Right renal cortex interstitium (tissue), 3 donors: ENCODE measurements at regions not wholly inside any gene's neighbourhood (a gene's known extent, or its start where the extent isn't known, plus 50 kb on each side); places are given as distances from the start of the nearest gene placed in this dataset.

Experiments used
- DNase-seq, 3 donors: peaks; one replicate each; pipeline ENCODE4 v3.0.0-alpha.2; 2013; ENCODE audit warnings: low read depth in 3 of 3, low spot score in 2 of 3

- no peak for DNase-seq
These were observed 478.6 kb downstream of the EFNB2 start for GRCh38 chr13:106056851-106057250.

- DNase-seq: no peak
These were observed 483.2 kb downstream of the EFNB2 start for GRCh38 chr13:106052200-106052767.

- no peak for DNase-seq
These were observed 486.3 kb downstream of the EFNB2 start for GRCh38 chr13:106049171-106049570.

GRCh38 chr13:106048386-106048785 is 487.1 kb downstream of the EFNB2 start:
- DNase-seq: no peak

- DNase-seq: no peak
These were observed 487.6 kb downstream of the EFNB2 start for GRCh38 chr13:106047859-106048258.

- peak; percentile 49 to 73 (median 66) for DNase-seq
These were observed 492.4 kb downstream of the EFNB2 start for GRCh38 chr13:106042996-106043581.

- DNase-seq: no peak
These were observed 494.0 kb downstream of the EFNB2 start for GRCh38 chr13:106041445-106041844.

- DNase-seq: no peak
These were observed 496.7 kb downstream of the EFNB2 start for GRCh38 chr13:106038752-106039151.

GRCh38 chr13:106036870-106037269 is 498.6 kb downstream of the EFNB2 start:
- DNase-seq: no peak

- DNase-seq: no peak
These were observed 501.3 kb downstream of the EFNB2 start for GRCh38 chr13:106034201-106034600.

- DNase-seq: no peak
These were observed 501.8 kb downstream of the EFNB2 start for GRCh38 chr13:106033659-106034058.

- no peak for DNase-seq
These were observed 503.0 kb downstream of the EFNB2 start for GRCh38 chr13:106032441-106032840.

GRCh38 chr13:106029676-106030290 is 505.7 kb downstream of the EFNB2 start:
- DNase-seq: no peak

- no peak for DNase-seq
These were observed 506.6 kb downstream of the EFNB2 start for GRCh38 chr13:106028911-106029310.

GRCh38 chr13:106011600-106011999 is 523.9 kb downstream of the EFNB2 start:
- no peak for DNase-seq

GRCh38 chr13:106010836-106011235 is 524.6 kb downstream of the EFNB2 start:
- DNase-seq: no peak

- no peak for DNase-seq
These were observed 526.9 kb downstream of the EFNB2 start for GRCh38 chr13:106008540-106008939.

GRCh38 chr13:106007156-106007555 is 528.3 kb downstream of the EFNB2 start:
- no peak for DNase-seq

GRCh38 chr13:106003651-106004050 is 531.8 kb downstream of the EFNB2 start:
- no peak for DNase-seq

- no peak for DNase-seq
These were observed 534.0 kb downstream of the EFNB2 start for GRCh38 chr13:106001443-106001842.

- peak in 1 of 3 donors; percentile 51 for DNase-seq
These were observed 537.6 kb downstream of the EFNB2 start for GRCh38 chr13:105997581-105998550.
